ENCODE measurements at regions not wholly inside any gene's neighbourhood (a gene's known extent, or its start where the extent isn't known, plus 50 kb on each side); places are given as distances from the start of the nearest gene placed in this dataset.

- TF ChIP-seq CTCF (conservative IDR thresholded peaks at IDR 0.05; ENCODE audit: low read depth in 2 of 2) = no peak
- TF ChIP-seq ZNF114 (CRISPR knock-in tag; IDR thresholded peaks at IDR 0.05) = no peak
- TF ChIP-seq EZH2 (IDR thresholded peaks at IDR 0.05; ENCODE audit: low read depth, unreplicated experiment) = no peak
- no peak for TF ChIP-seq JUNB (IDR thresholded peaks at IDR 0.05; ENCODE audit: unreplicated experiment)
- TF ChIP-seq POLR2AphosphoS5 (IDR thresholded peaks at IDR 0.05; ENCODE audit: low read depth) = no peak
- no peak for TF ChIP-seq NANOG (IDR thresholded peaks at IDR 0.05; ENCODE audit: borderline replicate concordance)
- TF ChIP-seq REST (IDR thresholded peaks at IDR 0.05; ENCODE audit: unreplicated experiment) = no peak
- TF ChIP-seq ZNF331 (CRISPR knock-in tag; IDR thresholded peaks at IDR 0.05; ENCODE audit: low read depth) = no peak
Measured at GRCh38 chr12:14279845-14280244, 85.6 kb upstream of the ATF7IP start.

All from GM23338 (cell line).